K562 (cell line): ENCODE measurements at regions not wholly inside any gene's neighbourhood (a gene's known extent, or its start where the extent isn't known, plus 50 kb on each side); places are given as distances from the start of the nearest gene placed in this dataset.
A peak's percentile ranks its signal among the peaks of the same experiment; 100 is the strongest.

ENCODE experiments used
- ATAC-seq: fragments of 200-7000 bp; cut with Tn5 transposase; 3 replicates; pipeline ENCODE4 v1.9.1; 2020; ENCODE audit warnings: moderate library complexity
- BruUV-seq: library from RNA; stranded (reverse); fragments of 400-500 nt; replicated peaks from 2 replicates; lab custom pipeline; 2021; lab: Mats Ljungman, UMichigan
- CTCF ChIA-PET: fragments of 300-600 bp; formaldehyde crosslinking; extraction: SDS; loops from one replicate; lab custom pipeline; 2021; ENCODE audit warnings: low intra/inter-chr PET ratio; lab: Yijun Ruan, JAX
- POLR2A ChIA-PET: fragments of 300-600, 350-650 bp; sonication (Branson Sonifier 250); formaldehyde crosslinking; extraction: SDS; loops from one replicate; lab custom pipeline; 2021; ENCODE audit warnings: antibody characterized with exemption, inconsistent platforms; lab: Yijun Ruan, JAX
- DNase-seq, 4 experiments: peaks; one replicate each; pipeline versions ENCODE4 v3.0.0 to v3.0.0-alpha.2; 2011 to 2018; ENCODE audit warnings: low spot score in 3 of 4, mixed read lengths in 3 of 4; ENCODE audit errors: extremely low read depth in 1 of 4
- FAIRE-seq: peaks from 2 replicates; lab custom pipeline; 2011; peaks lifted over from hg19 to GRCh38; lab: Jason Lieb, UNC
- H2AFZ ChIP-seq: 2 replicates; pipeline ENCODE4 v1.6.0; 2011; ENCODE audit warnings: low read depth, low read length, control low read depth, inconsistent platforms
- H3K27ac ChIP-seq: fragments of 200-600 bp; 3 replicates; pipeline ENCODE4 v1.8.0; 2011; ENCODE audit warnings: low read depth, mild to moderate bottlenecking, control low read depth, inconsistent platforms, low read length, moderate library complexity, mixed read lengths; ENCODE audit errors: extremely low read depth
- H3K27me3 ChIP-seq, 2 experiments: fragments of 300-600 bp in 1 of 2; 2 replicates in 1 of 2; 3 replicates in 1 of 2; pipeline versions ENCODE4 v1.6.0 to v1.8.0; 2011; ENCODE audit warnings: inconsistent platforms in 2 of 2, low read length in 2 of 2, mild to moderate bottlenecking in 1 of 2, mixed read lengths in 1 of 2, moderate library complexity in 1 of 2; ENCODE audit not compliant: control insufficient read depth in 2 of 2, insufficient read depth in 2 of 2
- H3K36me3 ChIP-seq: fragments of 300-600 bp; 3 replicates; pipeline ENCODE4 v1.8.0; 2011; ENCODE audit warnings: mild to moderate bottlenecking, low read length, inconsistent platforms; ENCODE audit not compliant: control insufficient read depth, insufficient read depth
- H3K4me1 ChIP-seq, 2 experiments: fragments of 200-600 bp in 1 of 2; replicated peaks in 1 of 2; 2 replicates in 1 of 2; 3 replicates in 1 of 2; pipeline versions ENCODE4 v1.5.1 to v1.8.0; 2011; ENCODE audit warnings: inconsistent platforms in 2 of 2, low read length in 2 of 2, mild to moderate bottlenecking in 1 of 2, mixed read lengths in 1 of 2, moderate library complexity in 1 of 2; ENCODE audit not compliant: control insufficient read depth in 2 of 2, insufficient read depth in 2 of 2
- H3K4me2 ChIP-seq: 2 replicates; pipeline ENCODE4 v1.6.1; 2011; ENCODE audit warnings: low read length, control low read depth, inconsistent platforms, mixed read lengths; ENCODE audit not compliant: insufficient read depth
- H3K4me3 ChIP-seq: fragments of 200-600 bp; sonication (generic), shearing (Covaris generic); 2 replicates; pipeline ENCODE4 v1.5.1; 2016; ENCODE audit warnings: control low read depth, inconsistent platforms
- H3K79me2 ChIP-seq: fragments of 200-600 bp; 3 replicates; pipeline ENCODE4 v1.8.0; 2011; ENCODE audit warnings: low read length, inconsistent platforms; ENCODE audit not compliant: control insufficient read depth, insufficient read depth
- H3K9ac ChIP-seq, 2 experiments: 2 replicates each; pipeline versions ENCODE4 v1.6.0 to v1.6.1; 2011; ENCODE audit warnings: low read depth in 2 of 2, low read length in 2 of 2, control low read depth in 1 of 2, inconsistent platforms in 1 of 2, mild to moderate bottlenecking in 1 of 2, mixed read lengths in 1 of 2; ENCODE audit not compliant: insufficient read depth in 1 of 2
- H3K9me1 ChIP-seq: one replicate; pipeline ENCODE4 v1.6.0; 2011; ENCODE audit warnings: inconsistent platforms, mild to moderate bottlenecking, low read length, moderate library complexity; ENCODE audit not compliant: control insufficient read depth, insufficient read depth
- H3K9me3 ChIP-seq: replicated peaks from 2 replicates; pipeline ENCODE4 v1.5.1; 2011; ENCODE audit warnings: low read depth, low read length, inconsistent platforms; ENCODE audit not compliant: control insufficient read depth, insufficient read depth
- H4K20me1 ChIP-seq: replicated peaks from 2 replicates; pipeline ENCODE4 v1.6.1; 2011; ENCODE audit warnings: low read length, inconsistent platforms, mixed read lengths; ENCODE audit not compliant: control insufficient read depth, insufficient read depth
- CBX8 ChIP-seq: fragments of 200-600 bp; sonication (generic); IDR thresholded peaks from 2 replicates; pipeline ENCODE4 v1.6.1; 2012; ENCODE audit warnings: borderline replicate concordance, mixed run types, low read depth, mild to moderate bottlenecking, moderate library complexity, mixed read lengths, low read length, control low read depth, inconsistent platforms; ENCODE audit not compliant: poor library complexity, severe bottlenecking; ENCODE audit errors: extremely low read depth
- CTBP1 ChIP-seq: fragments of 450-650 bp; IDR thresholded peaks from 2 replicates; pipeline ENCODE4 v1.6.1; 2016; ENCODE audit warnings: borderline replicate concordance
- HLTF ChIP-seq: fragments of 450-650 bp; IDR thresholded peaks from 2 replicates; pipeline ENCODE4 v1.6.1; 2016
- ID3 ChIP-seq, 2 experiments: fragments of 250-450 bp in 1 of 2; fragments of 450-650 bp in 1 of 2; sonication (Bioruptor Pico) in 1 of 2; IDR thresholded peaks; 2 replicates each; pipeline versions ENCODE4 v1.6.1 to v1.8.0; 2016 to 2021; ENCODE audit warnings: mild to moderate bottlenecking in 2 of 2, moderate library complexity in 2 of 2, missing compliant biosample characterization in 1 of 2, missing genetic modification characterization in 1 of 2
- MCM5 ChIP-seq: fragments of 450-650 bp; IDR thresholded peaks from 2 replicates; pipeline ENCODE4 v1.6.1; 2016; ENCODE audit warnings: low read depth
- PTTG1 ChIP-seq: fragments of 450-650 bp; IDR thresholded peaks from 2 replicates; pipeline ENCODE4 v1.6.1; 2016; ENCODE audit warnings: low read depth, mild to moderate bottlenecking, missing genetic modification characterization, missing compliant biosample characterization
- RNF2 ChIP-seq: sonication (generic); IDR thresholded peaks from 2 replicates; pipeline ENCODE4 v1.6.1; 2016
- ZC3H8 ChIP-seq: fragments of 450-650 bp; IDR thresholded peaks from 2 replicates; pipeline ENCODE4 v1.6.1; 2017
- WGBS: fragments of 100-300 bp; shearing (Covaris generic); methylation state at CpG from one replicate; pipeline ENCODE4 v1.1.6; 2016; ENCODE audit warnings: low coverage, mixed read lengths; ENCODE audit not compliant: insufficient coverage; ENCODE audit errors: missing lambda C conversion rate; 5-methylcytosine and 5-hydroxymethylcytosine counted together
- in situ Hi-C: fragments of 300-500 bp; cut with MboI; formaldehyde crosslinking; loops from 4 replicates; pipeline ENCODE4 v1.15.0; 2018; ENCODE audit warnings: inconsistent platforms, mixed read lengths
- intact Hi-C: fragments of 100-400 bp; cut with micrococcal nuclease; formaldehyde crosslinking; loops from 2 replicates; pipeline ENCODE4 v1.14.2; 2022

DNA sequence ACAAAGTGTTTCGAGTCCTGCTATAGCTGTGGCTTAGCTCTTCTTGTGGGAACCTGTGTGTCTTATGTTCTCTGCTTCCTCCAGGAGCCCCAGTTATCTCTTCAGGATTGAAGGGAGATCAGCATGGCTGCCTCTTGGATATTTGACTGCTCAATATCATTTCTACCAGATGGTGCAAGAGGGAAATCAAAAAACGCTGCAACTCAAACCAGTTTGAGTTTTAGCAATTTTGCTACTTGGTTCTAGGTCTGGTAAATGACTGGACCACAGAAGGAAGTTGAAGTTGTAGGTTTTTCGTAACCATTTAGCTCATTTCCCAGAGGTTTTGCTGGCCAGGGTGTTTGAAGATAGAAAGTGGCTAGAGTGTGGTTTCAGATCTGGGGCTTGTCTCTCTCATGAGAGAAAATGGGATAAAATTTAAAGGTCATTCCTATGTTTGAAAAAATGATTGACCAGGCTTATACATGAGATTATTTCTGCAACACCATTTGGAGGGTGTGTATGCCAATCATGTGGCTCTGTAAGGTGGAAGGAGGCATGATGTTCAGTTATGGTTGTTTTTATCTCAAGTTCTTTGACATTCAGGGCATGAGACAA is 210.4 kb downstream of the SPRY1 start:
- Histone ChIP-seq H3K27ac (no peak overlapping the region), H3K9me3 (no peaks in the 10 kb centered on the region), H3K27me3 (no peaks in the 10 kb centered on the region), H3K9ac (no peak overlapping the region), H3K4me2 (no peak overlapping the region), H3K79me2 (no peaks in the 10 kb centered on the region), H3K4me3 (no peak overlapping the region), H3K9me1 (no peaks in the 10 kb centered on the region), H3K36me3 (no peaks in the 10 kb centered on the region; the same call in 2 of the 3 replicates), H4K20me1 (no peaks in the 10 kb centered on the region), H2AFZ (peak overlapping the region; percentile 68), H3K4me1 (peaks cover 0 to 3% of the 10 kb centered on the region in 2 experiments; a peak in 3 of 5 replicates)
- ChIA-PET POLR2A (no interaction called here), CTCF (no interaction called here)
- no peak for FAIRE-seq
- intact Hi-C loops = no loop called here
- ATAC-seq = no peak
- TF ChIP-seq CBX8 (no peak), ID3 (CRISPR knock-in tag; IDR thresholded peaks at IDR 0.05) (no peak), ID3 (tag; IDR thresholded peaks at IDR 0.05) (peak; percentile 57; the same call in 1 of the 2 replicates), CTBP1 (no peak), MCM5 (no peak), RNF2 (no peak), ZC3H8 (no peak), HLTF (no peak), PTTG1 (tag) (no peak)
- no TSS peak for BruUV-seq
- WGBS = 13% methylated on average over 3 of the region's 3 CpGs
- no peak for DNase-seq
- in situ Hi-C loops = no loop called here
